Fibroblast of the aortic adventitia (primary cell): ENCODE measurements at regions not wholly inside any gene's neighbourhood (a gene's known extent, or its start where the extent isn't known, plus 50 kb on each side); places are given as distances from the start of the nearest gene placed in this dataset.
"Not testable (repeated sequence)": the region's sequence is repeated elsewhere in the genome, so short reads cannot be mapped to it uniquely, and the experiment has no call there.

Experiments
- DNase-seq: peaks from one replicate; pipeline ENCODE4 v3.0.0-alpha.2; 2010; ENCODE audit warnings: low read depth
- H3K4me3 ChIP-seq: 2 replicates; pipeline ENCODE4 v1.5.1; 2011; ENCODE audit warnings: low read depth, mild to moderate bottlenecking, control low read depth, low read length, moderate library complexity
- CTCF ChIP-seq: IDR thresholded peaks from 2 replicates; pipeline ENCODE4 v1.5.1; 2011; ENCODE audit warnings: mild to moderate bottlenecking, low read length, control low read depth, inconsistent platforms; ENCODE audit not compliant: insufficient read depth

- no peak for TF ChIP-seq CTCF
- DNase-seq, result no peak
- H3K4me3 ChIP-seq, result no peak overlapping the region
Observed at GRCh38 chr12:13924286-13924685, 57.1 kb downstream of the GRIN2B start.

- H3K4me3 ChIP-seq, result no peak overlapping the region
- DNase-seq, result no peak
- no peak for TF ChIP-seq CTCF
Observed at GRCh38 chr12:13918897-13919296, 62.5 kb downstream of the GRIN2B start.

DNA sequence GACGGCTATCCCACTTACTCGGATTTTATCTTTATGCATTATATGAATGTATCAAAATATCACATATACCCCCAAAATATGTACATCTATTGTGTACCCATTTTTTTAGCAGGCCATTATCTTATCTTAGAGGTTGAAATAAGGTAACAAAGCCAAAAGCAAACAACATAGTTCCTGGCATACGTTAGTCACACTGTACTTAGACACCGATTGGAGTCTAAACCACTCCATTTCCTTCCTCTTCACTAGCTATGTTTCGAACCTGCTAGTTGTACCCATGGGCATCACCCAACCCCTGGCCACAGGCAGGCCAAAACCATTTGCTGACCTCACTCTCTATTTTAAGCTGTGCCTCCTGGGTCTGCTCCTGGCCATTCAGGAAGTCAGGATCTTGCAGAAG is 66.3 kb downstream of the GRIN2B start:
- TF ChIP-seq CTCF, result no peak
- H3K4me3 ChIP-seq, result no peak overlapping the region
- no peak for DNase-seq

- no peak for DNase-seq
- no peak overlapping the region for H3K4me3 ChIP-seq
- TF ChIP-seq CTCF, result no peak
Observed at GRCh38 chr12:13913371-13913770, 68.0 kb downstream of the GRIN2B start.

DNA sequence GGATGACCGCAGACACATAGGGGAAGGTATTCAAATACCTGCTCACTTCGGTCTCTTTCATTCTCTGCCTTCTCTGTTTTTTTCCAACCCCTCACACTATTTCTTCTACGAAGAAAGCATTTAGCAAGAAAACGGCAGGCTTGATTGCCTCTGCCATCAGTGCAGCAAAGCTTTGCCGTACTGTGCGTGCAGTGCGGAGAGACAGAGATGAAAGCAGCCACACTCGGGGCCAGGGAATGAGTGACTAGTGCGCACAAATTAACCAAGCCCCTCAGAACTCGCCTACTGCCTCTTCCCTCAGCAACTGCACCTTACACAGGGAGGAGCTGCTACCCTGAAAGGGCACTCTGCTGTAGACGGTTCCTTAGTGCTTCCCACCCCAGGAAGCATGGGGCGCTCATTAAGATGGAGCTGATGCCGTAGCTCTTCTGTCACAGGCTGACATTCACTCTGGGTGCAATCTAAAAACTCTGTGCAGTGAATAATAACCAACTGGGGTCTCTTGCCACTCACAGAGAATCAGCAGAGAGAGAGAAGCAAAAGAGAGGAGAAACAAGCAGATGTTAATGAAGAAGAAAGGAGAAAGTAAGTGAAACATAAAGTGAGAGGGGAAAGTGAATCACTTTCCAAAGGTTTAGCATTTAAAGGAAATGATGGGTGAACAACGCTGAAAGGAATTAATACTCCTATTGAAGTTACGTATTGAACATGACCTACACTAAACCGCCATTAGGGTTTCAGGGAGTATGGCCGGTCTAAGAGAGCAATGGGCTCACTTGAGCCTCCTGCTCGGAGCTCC is 69.4 kb downstream of the GRIN2B start:
- DNase-seq, result no peak
- no peak overlapping the region for H3K4me3 ChIP-seq
- no peak for TF ChIP-seq CTCF

DNA sequence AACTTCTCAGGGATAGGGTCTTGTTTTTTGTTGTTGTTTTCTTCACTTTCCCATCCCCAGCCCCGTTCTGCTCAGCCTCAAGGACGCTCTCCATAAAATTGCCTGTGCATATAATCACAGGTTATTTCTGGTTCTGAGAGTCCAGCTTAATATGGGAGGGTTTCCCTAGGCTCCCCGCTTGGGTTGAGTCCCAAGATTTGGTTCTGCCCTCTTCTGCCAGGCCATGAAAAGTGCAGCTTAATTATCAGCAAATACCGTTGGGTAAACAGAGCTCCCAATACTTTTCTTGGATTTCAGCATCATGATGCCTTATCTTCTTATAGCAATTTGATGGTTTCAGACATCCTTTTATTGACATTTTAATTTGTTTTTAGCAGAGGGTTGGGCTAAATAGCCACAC is 75.6 kb downstream of the GRIN2B start:
- TF ChIP-seq CTCF, result no peak
- H3K4me3 ChIP-seq, result no peak overlapping the region
- no peak for DNase-seq

DNA sequence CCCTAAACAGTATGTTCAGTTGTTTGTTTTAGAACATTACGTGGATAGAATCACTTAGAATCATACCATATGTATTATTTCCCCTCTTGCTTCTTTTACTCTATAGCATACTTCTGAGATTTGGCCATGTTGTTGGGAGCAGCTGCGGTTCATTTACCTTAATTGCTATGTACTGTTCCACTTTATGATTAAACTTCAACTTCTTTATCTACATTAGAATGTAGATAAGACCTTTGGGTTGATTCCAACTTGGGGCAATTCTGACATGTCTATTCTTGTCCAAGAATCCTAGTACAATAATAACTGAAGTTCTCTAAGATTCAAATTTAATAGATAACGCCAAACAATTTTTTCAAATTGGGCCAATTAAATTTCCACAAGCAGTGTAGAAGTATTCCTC is 80.7 kb downstream of the GRIN2B start:
- no peak for TF ChIP-seq CTCF
- no peak overlapping the region for H3K4me3 ChIP-seq
- DNase-seq, result no peak

DNA sequence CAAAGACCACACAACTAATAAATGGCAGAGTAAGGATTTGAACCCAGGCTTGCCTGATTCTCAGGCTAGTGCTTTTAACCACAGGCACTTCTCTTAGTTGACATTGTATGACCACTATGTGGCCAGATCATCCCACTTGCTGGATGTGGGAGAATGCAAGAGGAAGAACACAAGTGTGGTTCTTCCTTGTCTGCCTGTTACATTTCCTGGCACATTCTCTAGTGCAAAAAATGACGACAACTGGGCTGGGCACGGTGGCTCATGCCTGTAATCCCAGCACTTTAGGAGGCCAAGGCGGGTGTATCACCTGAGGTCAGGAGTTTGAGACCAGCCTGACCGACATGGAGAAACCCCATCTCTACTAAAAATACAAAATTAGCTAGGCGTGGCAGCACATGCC is 83.0 kb downstream of the GRIN2B start:
- not testable (repeated sequence) for H3K4me3 ChIP-seq, DNase-seq
